NCI-H460 (cell line): ENCODE measurements at regions not wholly inside any gene's neighbourhood (a gene's known extent, or its start where the extent isn't known, plus 50 kb on each side); places are given as distances from the start of the nearest gene placed in this dataset.

ENCODE experiments used
- DNase-seq: peaks from one replicate; pipeline ENCODE4 v3.0.0-alpha.2; 2016; ENCODE audit warnings: low read depth; ENCODE audit errors: extremely low read depth

DNA sequence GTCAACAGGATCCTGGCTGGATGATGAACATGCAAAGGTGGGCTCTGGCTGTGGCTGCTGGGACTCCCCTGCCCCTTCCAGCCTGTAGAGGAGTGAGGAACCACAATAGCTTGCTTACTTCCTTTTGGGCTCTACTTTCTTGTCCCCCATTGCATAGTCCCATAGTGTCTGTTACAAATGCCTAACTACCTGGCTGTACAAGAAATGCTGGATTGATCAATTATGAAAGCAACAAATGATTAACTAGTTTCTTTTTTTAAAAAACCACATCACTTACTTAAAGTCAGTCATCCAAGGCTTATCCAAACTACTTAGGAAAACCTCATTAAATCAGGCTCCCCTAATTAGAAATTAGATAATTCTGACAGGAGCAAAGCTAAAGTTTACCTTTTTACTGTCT, 514.1 kb upstream of the PKN2 start:
- DNase-seq: no peak

DNA sequence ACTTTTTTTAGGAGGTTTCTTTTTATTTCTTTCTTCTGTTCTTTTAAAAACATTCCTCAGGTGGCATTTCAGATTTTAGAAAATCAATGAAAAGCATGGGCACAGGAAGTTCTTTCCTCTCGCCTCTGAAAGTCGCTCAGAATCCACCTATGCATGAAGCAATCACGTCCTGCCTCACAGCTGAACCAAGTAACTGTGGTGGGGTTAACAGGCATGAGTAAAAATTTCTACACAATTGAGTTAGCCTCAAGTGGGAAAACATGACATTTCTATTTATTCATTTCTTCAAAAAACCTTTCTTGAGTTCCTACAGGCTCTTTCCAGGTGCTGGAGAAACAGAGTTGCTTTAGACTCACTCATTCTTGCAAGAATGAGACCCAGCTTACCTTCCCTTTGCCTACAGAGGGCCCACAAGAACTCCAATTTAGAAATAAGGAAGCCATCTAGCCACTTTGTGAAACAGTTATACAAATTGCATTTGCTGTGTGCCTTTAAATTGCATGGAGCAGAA, 508.9 kb upstream of the PKN2 start:
- no peak for DNase-seq

DNA sequence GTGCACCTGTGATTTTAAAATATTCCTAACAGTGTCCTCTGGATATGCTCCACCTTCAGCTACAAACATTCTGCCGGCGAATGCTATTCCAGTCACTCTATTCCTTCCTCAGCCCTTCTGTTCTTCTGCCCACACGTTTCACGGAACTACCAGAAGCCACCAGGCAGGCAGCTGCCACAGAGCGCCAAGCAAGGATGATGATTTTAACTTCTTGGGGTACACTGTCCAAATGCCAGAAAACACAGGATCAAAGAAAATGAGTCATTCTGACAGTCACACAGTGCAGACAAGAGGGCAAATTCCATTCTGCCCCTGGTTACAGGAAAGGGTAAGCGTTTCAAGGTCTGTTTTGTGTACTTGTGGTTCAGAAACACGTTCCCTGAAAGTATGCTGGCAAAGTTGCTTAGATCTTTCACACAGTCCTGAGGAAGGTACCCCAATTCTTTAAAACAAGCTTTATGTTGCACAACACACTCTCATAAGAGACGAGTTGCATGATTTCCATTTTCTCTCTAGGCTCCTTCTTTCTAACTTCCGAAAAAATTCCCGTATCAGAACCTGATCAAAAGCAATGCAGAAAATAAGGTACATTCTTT, 508.3 kb upstream of the PKN2 start:
- no peak for DNase-seq

DNA sequence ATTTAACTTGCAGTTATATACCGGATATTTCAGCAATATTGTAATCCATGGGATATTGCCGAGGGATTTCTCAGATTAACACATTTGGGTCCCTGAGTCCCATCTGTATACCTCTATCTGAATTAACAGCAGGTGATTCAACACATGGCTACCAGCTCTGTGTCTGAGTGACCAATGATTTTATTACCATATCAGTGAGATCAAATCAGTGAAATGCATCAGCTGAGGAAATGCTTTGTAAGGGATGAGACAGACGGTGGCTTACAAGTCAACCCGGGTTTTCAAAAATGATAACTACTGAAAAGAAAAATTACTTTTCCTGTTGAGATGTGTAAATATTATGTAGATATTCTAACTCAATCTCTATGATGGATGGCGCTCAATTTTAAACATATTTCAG, 504.1 kb upstream of the PKN2 start:
- no peak for DNase-seq

DNA sequence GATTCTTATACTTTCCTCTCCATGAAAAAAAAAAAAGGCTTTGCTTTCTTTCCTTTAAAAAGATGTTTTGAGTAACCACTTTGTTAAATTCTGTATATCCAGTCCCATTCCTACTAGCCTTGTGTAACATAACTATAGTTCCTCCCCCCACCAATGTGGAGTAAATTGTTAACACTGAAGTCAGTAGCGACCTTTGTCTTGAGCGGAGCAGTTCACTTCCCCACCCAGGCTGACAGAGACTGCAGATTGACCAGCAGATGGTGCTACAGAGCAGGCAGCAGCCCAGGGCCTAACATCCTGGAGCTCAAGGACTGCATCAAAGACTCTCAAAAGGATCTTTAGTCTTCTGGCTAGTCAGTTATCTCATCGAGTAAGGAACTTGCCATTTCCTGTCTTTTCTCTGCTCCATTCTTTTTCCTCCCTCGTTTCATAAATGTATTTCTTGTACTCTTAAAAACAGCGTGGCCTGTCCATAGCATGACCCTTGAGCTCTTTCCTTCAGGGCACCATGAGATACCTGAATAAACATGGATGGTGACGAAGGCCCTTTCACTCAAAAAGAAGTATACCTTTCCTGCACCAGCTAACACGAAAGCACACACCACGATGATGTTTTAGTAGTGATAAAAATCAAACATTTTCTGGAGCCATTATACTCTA, 503.5 kb upstream of the PKN2 start:
- peak; percentile 27 for DNase-seq

DNA sequence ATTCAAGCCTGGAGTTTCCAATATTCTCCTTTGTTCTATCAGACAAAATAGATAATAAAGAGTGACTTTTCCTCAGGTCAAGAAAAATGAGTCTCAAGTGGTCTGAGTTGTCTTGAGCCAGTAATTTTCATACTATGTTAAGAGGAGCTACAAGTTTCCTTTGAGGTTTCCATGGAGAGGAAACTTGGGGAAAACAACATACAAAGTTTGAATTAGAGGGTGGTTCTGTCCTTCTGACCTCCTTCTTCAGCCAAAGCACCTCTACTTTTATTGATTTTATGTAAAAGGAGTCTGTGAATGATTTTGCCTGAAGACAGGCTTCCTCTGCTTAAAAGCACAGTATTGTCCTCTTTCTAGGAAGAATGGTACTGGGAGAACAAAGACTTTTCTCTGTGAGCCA, 497.2 kb upstream of the PKN2 start:
- DNase-seq: no peak

DNA sequence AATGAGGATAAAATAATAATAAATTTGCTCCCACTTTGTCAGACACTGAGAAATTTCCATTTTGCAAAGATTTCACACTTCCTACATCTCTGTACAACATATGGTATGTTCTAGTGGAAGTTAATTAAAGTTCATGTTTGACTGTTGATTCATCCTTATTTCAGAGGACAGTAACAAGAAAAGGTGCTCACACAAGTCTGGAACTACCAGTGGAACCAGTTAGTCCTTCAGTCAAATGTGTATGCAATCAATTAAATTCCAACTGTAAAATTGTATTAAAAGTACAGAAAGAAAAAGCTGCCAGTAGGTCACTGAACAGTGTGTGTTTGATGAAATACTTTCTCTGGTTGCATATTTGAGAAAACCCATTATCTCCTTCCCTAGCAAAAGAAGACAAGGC, 496.0 kb upstream of the PKN2 start:
- no peak for DNase-seq

DNA sequence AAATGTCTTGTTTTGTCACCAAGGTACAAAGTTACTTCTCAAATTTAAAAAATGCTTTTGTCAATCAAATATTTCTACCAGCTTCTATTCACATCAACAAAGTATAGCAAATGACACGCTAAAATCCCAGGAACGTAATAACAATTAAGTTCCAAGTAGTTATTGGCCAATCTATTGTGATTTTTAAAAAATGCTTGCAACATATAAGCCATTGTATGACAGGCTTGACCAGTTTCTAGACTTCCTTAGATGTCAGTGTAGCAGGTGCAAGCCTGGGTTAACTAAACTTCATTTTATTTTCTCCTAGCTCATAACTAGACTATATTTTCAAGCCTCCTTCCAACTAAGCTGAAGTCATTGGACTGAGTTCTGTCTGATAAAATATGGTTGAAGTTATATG, 494.5 kb upstream of the PKN2 start:
- no peak for DNase-seq

DNA sequence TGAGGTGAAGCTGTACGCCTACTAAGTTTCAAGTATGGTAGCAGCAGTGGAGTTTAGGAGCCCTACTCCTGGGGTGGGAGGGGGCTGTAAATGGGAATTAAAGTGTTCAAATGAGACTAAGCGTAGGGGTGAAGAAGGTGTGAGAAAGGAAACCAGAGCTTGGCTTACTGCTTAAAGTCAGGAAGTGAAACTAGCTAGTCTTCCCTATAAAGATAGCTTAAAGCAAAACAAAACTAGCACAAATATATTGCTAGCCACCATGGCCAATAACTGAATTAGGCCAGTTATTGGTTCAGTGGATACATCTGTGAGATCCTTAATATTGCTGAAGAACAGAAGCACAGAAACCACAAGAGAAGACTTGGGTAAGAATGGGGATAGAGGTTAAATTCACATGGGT, 492.2 kb upstream of the PKN2 start:
- no peak for DNase-seq

DNA sequence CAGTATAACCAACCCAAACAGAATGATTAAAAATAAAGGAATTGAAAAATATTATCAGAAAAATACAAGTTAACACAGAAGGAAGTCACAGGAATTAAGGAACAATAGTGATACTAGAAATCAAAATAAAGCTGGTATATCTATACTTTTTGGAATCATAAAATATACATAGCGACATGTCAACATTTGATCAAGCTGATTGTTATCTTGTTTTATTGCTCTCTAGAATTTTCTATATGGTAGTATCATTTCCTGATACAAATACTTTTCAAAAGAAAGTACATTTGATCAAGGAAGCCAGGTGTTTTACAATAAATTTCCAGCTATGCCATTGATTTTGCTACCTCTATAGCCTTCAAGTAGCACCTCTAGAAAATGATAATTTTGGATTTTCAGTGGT, 489.5 kb upstream of the PKN2 start:
- DNase-seq: no peak

DNA sequence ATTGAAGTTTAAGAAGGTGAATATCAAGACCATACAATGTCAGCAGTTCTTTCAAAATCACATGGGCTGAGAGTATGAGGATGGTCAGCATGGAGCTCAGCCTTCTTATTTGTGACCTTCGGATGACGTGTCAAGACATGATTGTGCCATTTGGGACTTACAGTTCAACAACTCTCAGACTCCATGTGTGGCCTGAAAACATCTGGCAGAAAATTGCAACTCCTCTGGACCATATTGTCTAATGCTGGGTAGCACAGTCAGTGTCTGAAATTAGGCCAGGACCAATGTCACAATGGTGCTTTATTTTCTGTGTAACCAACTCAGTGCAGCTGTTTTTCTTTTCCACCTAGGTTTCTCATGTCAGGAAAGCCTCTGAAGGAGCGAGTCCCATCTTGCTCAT, 483.5 kb upstream of the PKN2 start:
- no peak for DNase-seq

DNA sequence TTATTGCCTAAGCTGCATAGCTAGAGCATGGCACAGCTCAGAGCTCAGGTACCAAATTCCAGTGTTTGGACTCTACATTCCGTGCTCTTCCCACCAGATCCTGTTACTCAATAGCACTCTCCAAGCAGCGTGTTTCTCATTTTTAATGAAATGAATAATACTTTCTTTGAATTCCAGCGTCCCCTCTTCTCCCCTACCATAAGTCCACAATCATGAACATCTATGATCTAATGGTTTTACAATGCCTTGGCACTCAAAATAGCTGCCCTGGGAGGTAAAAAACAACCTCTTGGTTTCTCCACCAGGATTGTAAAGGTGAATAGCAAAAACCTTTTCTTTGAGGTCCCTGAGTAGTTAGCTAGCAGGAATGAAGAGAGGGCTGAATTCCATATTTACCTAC, 480.0 kb upstream of the PKN2 start:
- no peak for DNase-seq

DNA sequence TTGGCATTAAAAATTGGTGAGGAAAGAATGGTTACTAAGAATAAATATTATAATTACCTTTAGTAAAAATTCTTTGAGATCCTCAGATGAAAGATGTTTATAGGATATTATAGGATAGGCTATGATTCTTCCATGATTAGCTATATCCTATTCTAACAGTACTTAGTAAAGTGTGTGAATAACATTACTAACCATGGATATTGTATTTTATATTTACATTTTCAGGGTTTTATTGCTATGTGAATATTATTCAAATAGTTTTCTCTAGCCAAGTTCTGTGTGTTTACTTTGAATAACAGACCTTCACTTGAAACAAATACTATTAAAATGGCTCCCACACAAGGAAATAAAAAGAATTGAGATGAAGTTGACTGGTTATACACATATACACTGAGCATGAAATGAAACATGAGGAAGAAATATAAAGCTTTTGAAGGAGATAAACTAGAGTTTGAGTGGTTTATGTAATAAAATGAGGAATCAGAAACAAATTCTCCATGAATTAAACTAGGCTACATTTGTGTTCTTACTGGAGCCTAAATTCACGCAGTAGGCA, 479.4 kb upstream of the PKN2 start:
- no peak for DNase-seq

DNA sequence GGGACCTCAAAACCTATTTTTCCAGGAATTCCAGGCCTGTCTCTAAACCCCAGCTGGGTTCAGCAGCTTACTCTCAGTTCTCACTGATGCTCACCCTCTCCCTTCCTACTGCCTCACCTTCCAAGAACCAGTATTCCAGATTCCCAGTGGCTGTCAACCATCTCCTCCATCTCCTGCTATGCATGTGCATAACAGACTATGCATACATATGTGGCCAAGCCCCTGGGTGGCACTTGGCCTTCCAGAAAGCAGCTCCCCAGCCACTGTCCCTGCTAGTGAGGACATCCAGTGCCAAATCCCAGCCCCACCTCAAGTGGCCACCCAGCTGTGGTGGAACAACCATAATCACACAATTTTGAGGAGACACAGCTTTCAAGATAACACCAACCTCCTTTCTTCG, 475.7 kb upstream of the PKN2 start:
- no peak for DNase-seq

DNA sequence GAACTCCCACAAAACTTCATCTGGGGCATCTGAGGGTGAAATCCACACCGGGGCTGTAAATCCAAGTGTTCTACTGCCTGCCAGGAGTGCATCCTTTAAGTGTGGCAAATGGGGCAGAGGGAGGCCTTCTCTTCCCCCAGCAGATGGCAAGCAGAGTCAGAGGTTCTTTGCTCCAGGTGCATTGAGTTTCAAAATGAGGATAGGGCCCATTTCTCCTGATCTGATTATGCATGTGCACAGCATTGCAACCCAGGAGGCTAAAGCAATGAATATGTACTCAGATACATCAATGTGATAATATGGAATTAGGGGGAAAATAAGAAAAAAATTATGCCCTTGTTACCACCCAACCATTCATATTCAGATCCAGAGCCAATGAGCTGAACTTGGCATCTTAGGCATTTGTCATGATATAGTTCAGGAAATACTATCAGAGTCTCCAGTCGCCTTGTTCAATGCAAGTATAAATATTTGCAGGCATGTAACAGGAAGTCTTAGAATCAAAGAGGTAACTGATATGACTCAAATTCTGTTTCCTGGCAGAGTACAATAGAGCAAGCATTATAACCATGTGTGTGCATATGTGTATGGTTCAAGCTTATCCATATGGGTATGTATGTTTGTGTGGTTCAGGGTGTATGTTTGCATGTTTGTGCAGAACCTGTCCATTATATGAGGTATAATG, 473.8 kb upstream of the PKN2 start:
- DNase-seq: no peak

DNA sequence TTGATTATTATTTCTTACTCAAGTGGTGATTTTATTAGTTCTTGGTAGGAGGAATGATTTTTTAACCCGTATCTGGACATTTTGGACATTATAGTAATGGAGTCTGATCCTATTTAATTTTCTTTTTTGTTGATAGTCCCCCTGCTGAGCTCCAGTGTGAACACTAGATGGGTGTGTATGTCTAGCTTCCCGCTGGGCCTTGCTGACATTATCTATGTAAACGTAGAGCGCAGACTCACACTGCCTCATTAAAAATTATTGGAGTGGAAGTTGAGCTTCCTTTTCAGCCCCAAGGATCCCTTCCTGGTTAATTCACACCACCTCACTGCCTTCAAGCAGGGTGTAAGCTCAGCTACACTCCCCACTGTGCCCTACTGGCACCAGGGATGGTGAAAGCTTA, 467.6 kb upstream of the PKN2 start:
- DNase-seq: no peak

DNA sequence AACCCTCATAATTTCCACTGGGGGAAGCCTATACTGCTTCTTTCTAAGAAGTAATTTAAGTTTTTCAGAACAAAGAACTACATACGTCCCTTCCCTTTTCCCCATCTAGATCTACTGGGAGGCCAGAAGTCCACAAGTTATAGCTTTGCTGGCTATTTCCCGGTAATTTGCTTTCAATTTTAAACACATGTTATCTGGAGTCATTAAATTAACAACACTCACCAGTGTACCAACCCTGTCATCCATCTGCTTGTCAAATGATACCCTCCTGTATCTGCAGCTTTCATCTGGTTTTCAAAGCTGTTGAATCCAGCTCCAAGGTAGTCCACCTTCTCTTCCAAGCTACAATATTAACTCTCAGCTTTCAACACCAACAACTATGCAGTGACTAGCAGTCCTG, 466.7 kb upstream of the PKN2 start:
- no peak for DNase-seq

DNA sequence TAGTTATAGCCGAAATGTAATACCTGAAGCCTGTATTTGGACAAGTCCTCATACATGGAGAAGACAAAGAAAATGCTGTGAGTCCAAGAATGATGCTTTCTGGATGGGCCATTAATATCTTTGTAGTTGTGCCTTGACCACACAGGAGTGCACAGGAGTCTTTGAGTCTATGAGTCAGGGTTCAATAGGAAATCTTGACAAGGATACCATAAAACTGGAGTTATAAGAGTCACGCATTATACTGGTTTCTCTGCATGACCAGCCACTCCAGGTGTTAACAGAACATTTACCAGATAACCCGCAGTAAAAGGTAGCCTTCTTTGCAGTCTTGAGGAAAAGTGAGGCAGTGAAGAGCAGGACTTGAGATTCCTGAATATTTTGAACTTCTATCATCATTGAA, 464.6 kb upstream of the PKN2 start:
- DNase-seq: no peak

DNA sequence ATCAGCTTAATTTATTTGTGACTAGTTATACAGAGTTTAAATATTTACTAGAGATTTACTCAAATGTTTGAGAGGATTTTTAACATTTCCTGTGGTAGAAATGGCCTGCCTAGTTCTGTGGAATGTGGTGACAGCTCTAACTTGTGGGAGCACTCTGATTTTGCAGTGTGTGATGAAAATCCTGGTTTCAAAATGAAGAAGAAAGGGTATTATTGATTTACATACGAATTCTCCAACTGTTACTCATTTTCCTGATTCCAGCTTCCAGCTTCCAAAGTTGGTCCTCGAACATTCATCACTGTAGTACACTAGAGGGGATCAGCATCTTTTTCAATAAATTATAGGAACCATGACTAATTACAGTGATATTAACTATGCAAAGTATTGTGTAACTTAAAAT, 462.7 kb upstream of the PKN2 start:
- DNase-seq: no peak

DNA sequence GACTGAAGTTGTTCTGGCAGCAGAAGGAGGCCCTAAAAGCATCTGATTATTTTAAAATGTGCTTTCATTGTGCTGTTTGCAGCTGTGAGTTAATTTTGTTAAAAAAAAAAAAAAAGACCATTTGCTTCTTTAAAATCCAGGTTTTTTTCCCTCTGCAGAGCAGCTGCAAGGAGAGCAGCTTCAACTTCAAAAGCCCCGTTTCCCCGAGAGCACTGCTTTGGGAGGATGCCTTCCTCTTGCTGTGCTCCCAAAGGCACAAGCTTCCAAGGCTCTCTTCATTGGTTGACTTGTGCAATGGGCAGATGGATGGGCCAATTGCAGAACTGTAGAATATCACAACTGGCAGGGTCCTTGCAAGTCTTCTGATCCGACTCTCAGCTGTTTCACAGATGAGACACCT, 459.2 kb upstream of the PKN2 start:
- no peak for DNase-seq

DNA sequence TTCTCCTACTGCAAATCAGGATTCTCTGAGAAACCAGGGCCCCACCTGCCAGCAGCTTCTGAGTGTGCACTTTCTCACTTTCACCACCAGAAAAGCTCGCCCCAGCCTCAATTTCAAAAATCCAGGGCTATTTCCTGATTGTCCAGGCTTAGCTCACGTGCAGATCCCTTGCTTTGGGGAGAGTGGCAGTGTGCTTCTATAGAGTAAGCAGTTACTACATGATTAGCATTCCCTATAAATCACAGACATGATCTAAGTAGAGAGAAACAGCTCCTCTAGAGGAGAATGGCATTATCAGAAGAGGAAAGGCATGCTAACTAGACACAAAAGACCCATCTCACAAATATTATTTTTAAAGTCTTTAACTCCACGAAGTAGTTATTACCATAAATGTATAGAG, 456.0 kb upstream of the PKN2 start:
- DNase-seq: no peak

DNA sequence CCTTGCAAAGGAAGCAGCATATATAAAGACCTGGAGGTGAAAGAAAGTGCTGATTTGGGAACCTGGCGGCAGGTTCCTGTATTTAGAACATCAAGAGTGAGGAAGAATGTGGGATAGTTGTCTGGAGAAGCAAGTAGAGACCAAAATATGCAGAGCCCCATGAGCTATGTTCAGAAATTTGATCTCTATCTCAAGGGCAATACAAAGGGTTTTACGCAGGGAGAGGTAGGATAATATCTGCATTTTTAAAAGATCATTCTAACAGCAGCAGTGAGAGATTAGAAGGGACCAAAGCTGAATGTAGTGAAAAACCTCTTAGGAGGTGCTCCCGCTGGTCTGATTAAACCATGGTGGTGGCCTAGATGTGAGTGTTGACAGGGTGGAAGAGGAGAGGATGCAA, 453.9 kb upstream of the PKN2 start:
- no peak for DNase-seq
